ENCODE measurements at regions not wholly inside any gene's neighbourhood (a gene's known extent, or its start where the extent isn't known, plus 50 kb on each side); places are given as distances from the start of the nearest gene placed in this dataset.

DNA sequence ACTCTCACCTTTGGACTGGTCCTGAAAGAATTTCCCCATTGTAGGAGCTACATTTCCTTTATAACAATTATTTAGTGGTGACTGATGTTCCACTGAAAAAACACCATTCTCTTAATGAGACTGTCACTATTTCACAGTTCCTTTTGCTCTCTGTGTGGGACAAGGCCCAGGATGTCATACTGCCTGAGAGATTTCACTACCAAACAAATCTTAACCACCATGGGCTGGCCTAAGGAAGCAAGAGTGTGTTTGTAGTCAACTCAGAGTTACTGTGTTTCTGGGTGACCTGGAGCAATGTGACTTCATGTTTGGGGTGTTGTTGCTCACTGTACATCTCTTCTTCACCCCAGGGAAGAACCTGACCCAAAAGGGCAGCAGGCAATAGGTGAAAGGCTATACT lies 50.1 kb upstream of the ZNF608 start:
- intact Hi-C loops (cut with DNase I), result loop anchor here (5.0 kb wide), 1 partner anchor 44 kb away; no protein-coding TSS in a partner anchor
- DNase-seq (ENCODE audit: low spot score), result no peak

DNA sequence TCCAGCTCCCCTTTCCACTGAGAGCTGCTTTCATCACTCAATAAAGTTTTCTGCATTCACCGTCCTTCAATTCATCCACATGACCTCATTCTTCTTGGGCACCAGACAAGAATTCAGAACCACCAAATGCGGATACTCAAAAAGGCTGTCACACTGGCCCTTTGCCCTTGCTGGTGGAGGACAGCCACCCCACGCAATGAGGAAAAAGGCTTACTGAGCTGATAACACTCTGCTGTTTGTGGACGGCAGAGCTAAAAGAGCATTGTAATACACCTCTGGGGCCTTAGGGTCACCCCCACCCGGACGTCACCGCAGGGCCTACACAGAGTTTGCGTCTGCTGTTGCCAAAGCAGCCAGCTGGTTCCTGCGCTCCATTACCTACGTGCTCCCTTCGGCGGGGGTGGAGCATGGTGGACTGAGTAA lies 51.2 kb upstream of the ZNF608 start:
- DNase-seq (ENCODE audit: low spot score), result peak; percentile 76
- intact Hi-C loops (cut with DNase I), result loop anchor here (5.0 kb wide), 1 partner anchor 45 kb away; no protein-coding TSS in a partner anchor

DNA sequence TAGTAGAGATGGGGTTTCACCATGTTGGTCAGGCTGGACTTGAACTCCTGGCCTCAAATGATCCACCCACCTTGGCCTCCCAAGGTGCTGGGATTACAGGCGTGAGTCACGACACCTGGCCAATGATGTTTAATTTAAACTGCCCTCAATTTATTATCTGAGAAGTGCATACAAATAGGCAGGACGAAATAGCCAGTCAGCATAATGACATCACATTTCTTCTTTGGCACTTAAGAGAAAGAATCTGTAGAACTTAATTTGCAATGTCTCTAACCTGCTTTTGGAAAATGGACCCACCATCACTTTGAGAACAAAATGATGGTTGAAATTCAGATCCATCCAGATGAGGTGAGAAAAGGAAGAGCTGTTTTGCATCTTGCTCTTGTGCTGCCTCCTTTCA lies 52.5 kb upstream of the ZNF608 start:
- no peak for DNase-seq (ENCODE audit: low spot score)
- intact Hi-C loops (cut with DNase I), result loop anchor here (5.0 kb wide), 1 partner anchor 47 kb away; no protein-coding TSS in a partner anchor

DNA sequence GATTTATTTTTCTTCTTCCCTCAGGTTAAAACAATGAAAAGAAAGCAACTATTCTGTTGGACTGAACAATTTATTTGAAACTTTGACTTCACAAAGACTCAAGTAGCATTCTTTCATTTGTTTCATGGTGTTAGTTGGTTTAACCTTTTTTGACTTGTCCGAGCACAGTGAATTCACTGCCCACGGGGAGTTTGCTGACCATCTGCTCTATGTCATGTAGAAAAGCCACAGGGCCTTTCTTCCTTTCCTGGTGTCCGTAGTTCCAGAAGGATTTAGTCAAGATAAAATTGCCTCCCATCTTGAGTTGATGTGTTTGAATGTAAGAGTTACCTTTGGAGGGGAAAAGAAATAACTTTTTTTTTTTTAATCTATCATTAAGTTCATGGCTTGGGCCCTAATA lies 55.1 kb upstream of the ZNF608 start:
- intact Hi-C loops (cut with DNase I), result no loop called here
- DNase-seq (ENCODE audit: low spot score), result no peak

DNA sequence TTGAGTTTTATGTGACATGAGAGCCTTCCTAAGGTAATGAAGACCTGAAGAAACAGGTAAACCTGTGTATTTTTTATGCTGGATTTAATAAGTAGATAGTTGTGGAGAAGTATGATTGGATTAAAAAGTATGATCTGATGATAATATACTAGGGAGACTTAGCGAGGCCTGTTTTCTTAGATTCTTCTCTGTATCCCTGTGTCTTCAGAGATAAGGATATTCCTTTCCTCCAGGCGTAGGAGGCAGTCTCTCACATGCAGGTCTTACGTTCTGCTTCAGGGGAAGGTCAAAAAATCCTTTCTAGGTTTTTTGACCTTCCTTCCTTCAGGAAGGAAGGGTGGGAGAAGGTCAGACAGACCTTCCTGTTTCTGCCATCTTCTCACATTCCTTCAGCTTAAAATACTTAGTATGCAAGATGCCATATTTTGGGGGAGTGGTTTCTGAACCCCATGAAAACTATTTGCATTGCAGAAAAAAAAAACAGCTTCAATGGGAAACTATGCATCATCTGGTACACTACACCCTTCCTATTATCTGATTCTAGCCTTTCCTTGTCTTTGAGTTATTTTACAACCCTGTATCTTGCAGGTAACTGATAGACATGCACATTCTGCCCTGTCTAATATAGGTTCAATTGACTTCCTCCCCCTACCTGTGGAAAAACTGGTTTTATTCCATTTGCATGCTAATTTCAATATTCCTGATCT lies 57.3 kb upstream of the ZNF608 start:
- no peak for DNase-seq (ENCODE audit: low spot score)
- intact Hi-C loops (cut with DNase I), result no loop called here

DNA sequence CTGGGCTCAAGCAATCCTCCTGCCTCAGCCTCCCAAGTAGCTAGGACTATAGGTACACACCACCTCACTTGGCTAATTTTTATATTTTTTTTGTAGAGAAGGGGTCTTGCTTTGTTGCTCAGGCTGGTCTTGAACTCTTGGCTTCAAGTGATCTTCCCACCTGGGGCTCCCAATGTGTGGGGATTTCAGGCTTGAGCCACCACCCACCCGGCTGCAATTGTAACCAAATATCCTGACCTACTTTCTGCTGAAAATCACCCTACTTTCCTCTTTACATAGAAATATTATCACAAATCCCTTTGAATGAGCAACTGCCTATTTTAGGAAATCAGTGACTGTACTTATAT lies 59.6 kb upstream of the ZNF608 start:
- DNase-seq (ENCODE audit: low spot score), result no peak
- intact Hi-C loops (cut with DNase I), result no loop called here

DNA sequence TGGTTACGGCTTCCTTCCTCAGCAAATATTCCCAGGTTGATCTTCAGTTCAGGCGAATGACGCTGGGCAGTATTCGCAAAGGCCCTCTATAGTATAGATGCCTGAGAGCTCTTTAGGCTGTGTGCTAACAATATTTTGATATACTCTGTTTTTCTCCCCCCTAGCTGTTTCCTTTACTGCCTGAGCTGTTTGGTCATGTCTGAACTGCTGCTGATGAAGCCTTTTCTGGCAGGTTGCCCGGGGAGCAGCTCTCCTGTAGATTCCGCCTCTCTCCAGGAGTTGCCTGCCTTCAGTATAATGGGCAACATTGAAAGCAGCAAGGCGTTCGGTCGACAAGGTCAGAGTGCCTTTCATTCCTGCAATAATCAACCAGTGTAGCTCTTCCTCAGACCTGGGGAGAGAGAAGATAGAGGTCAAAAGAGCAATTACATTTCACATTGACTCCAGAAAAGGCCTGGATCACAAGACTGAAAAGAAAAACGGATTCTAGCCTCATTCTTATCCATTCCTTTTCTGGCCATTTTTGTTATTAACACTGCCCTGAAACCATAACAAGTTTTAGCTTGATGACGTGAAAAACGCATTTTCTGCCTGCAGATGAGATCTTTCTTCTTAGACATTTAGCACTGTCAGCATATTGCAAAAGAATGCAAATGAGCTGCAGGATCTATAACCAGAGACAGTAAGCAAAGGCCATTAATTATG lies 60.1 kb upstream of the ZNF608 start:
- intact Hi-C loops (cut with DNase I), result no loop called here
- DNase-seq (ENCODE audit: low spot score), result peak; percentile 85

DNA sequence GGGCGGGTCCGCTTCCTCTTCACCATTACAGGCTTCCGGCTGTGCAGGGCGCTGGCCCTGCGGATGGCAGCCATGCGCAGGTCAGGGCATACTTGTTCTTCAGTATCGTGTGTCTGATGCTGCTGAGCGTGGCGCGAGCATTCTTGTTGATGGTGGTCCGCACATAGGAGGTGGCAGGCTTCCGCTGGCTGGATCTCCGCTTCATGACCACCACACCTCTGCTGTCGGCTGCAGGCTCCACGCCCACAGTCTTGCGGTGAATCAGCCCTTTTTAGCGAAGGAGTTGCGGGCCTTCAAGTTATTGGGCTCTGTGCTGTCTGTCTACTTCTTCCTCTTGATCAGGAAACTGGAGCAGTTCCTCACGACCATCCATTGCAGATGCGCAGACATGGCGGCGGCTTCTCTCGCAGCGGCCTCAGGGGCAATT lies 62.4 kb upstream of the ZNF608 start:
- no peak for DNase-seq (ENCODE audit: low spot score)
- intact Hi-C loops (cut with DNase I), result no loop called here

DNA sequence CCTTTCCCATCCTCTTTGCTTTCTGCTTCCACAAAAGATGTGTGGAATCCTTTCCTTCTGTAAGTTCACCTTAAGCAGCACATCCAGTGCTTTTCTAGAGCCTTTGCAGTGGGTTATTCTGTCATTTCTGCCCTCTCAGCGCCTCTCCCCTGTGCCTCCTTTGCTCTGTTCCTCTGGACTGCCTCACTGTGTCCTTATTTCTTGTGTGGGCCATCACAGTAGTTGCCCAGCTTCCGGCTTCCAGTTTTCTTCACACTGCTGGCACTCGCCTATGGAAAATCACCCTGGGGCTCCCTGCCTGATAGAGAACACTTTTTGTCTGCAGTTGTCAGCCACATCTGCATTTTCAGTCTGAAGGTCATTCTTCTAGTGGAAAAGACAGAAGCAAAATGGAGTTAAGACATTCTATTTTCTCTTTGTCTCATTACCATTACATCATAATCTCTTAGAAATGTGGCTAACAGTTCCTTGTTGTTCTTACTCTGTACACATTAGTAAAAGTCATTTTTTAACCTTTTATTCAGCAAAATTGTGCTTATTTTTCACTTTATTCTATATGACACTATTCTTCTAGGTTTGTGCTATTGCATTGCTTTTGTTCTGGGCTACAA lies 64.1 kb upstream of the ZNF608 start:
- intact Hi-C loops (cut with DNase I), result loop anchor here (5.0 kb wide), 1 partner anchor 92 kb away; no protein-coding TSS in a partner anchor
- DNase-seq (ENCODE audit: low spot score), result no peak

DNA sequence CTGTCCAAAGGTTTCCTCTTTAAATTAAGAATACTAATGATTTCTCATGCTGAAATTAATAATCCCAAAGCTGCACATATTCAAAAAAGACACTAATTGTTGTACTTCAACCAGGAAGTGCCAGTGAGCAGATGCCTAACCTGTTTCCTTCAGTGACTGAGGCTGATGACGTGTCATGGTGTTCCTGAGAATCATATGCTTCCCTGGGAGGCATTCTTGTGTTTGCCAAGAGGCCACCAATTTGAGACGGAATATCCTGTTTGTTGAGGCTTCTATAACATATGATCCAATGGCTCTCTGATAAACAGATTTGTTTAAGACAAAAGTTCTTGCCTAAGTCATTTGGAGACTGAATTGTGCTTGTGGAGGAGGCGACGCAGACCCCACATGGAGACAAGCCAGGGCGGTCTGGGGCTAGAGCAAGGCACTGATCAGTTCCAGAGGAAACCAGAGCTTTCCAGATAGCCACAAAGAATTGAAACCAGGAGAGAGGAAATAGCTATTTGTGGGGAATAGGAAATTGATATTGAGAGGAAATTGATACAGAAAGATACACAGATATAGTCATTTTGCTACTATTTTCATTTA lies 66.4 kb upstream of the ZNF608 start:
- no peak for DNase-seq (ENCODE audit: low spot score)
- intact Hi-C loops (cut with DNase I), result loop anchor here (5.0 kb wide), 1 partner anchor 89 kb away; no protein-coding TSS in a partner anchor

DNA sequence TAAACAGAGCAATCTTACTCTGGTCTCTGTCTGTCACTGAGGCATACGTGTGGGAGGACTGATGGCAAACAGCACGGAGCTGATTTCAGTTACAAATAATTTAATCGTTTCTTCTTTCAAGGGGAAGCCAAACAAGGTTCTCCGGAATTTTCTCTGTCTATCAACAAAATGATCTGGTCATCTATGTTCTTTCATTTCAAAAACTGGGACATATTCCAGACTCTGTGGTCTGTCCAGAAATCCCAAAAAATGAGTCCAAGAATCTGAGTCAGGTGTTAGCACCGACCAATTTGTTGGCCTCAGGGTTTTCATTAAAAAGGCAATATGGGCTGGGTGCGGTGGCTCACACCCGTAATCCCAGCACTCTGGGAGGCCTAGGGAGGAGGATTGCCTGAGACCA lies 69.9 kb upstream of the ZNF608 start:
- no peak for DNase-seq (ENCODE audit: low spot score)
- intact Hi-C loops (cut with DNase I), result no loop called here

DNA sequence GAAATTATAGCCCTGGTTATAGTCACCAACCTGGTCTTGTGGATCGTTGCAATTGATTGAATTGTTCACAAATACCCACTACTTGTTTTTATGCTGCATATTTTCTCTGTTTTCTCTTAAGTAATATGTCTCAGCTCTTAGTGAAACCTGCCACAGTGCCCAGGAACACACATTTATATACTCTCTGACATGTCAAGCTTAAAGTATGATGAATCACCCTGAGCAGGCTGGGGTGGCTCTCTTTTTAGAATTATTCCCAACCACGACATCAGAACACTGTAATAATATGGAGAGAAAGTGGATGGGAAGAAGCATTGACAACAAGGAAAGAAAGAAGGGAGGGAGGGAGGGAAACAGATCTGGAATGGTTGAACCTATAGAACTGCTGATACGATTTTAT lies 72.8 kb upstream of the ZNF608 start:
- intact Hi-C loops (cut with DNase I), result no loop called here
- DNase-seq (ENCODE audit: low spot score), result no peak

DNA sequence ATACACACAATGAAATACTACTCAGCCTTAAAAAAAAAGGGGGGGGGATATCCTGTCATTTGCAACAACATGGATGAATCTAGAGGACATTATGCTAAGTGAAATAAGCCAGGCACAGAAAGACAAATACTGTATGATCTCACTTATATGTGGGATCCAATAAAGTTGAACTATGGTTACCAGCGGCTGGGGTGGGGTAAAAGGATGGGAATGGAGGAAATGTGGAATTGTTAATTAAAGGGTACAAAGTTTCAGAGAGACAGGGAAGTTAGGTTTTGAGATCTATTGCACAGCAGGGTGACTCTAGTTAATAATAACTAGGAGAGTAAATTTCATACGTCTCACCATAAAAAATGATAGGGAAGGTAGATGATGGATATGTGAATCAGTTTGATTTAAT lies 76.2 kb upstream of the ZNF608 start:
- no peak for DNase-seq (ENCODE audit: low spot score)
- intact Hi-C loops (cut with DNase I), result no loop called here

DNA sequence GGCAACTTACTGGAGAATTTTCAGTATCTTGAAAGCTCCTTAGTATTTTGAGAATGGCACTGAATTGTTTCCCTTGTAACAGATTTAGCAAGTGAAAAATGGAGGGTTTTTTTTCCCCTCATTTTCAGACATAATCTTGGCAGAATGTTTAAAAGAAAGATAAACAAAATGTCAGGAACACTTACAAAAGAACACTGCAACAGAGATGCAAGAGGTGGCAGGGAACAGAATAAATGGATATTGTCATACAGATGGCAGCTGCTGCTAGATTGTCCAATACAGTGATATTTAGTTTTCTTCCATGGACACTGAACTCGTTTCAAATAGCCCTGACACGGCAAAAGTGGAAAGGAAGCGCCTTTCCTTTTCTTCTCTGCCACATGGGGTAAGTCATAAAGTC lies 76.9 kb upstream of the ZNF608 start:
- intact Hi-C loops (cut with DNase I), result no loop called here
- no peak for DNase-seq (ENCODE audit: low spot score)

DNA sequence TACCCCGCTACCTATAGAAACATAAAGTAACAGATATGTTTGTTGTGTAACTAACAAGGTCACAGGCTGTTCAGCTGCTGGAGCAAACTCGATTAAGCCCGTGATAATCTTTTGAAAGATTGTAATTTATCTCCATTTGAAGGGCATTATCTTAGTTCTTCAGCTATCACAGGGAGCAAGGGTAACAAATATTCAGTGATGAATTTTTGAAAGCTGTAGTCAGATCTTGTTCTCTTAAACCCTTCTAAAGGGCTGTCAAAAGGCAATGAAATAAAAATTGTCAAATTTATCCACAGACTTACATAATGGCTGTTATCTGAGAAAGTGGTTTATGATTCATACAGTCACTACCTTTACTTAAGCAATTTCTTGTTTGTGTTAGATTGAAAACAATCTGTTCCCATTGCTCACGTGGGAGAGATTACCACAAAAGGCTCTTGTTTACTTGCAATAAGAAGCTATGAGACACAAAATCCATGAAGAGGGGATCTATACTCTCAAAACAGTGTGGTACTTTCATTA lies 78.3 kb upstream of the ZNF608 start:
- intact Hi-C loops (cut with DNase I), result no loop called here
- no peak for DNase-seq (ENCODE audit: low spot score)

DNA sequence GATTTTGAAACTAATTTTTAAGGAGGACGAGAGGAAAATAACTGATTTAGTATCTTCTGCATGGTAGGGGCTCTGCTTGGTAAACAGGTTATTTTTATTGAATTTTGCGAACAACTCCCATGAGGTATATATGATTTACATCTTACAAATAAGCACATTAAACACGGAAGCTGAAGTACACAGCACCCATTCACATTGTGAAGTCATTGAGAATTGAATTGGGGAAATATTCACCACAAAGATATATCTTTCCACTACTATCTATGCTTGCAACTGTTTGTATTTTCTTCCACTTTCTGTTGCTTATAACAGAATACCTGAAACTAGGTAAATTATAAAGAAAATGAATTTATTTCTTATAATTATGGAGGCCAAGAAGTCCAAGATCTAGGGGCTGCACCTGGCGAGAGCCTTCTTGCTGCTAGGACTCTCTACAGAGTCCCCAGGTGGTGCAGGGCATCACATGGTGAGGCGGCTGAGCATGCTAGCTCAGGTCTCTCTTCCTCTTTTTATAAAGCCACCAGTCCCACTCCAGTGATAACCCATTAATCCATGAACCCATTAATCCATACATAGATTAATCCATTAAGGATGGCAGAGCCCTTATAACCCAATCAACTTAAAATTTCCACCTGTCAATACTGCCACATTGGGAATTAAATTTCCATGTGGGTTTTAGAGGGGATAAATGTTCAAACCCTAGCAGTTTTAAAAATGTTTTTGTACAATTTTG lies 79.0 kb upstream of the ZNF608 start:
- intact Hi-C loops (cut with DNase I), result no loop called here
- no peak for DNase-seq (ENCODE audit: low spot score)

DNA sequence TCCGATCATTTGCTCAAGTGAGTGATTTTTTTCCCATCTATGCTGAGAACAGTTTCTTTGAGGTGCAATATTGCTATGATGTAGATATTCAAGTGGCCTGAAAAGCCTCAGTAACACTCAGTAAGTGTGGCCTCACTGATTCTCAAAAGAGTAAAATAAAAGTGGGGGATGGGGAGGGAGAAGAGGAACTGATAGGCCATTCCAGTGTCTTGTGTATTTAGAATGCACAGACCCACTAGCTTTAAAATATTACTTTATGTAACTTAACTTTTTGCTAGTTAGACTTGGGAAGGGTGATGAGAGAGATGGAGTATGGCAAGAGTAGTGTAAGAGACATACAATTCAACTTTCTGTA lies 79.5 kb upstream of the ZNF608 start:
- intact Hi-C loops (cut with DNase I), result no loop called here
- DNase-seq (ENCODE audit: low spot score), result no peak

DNA sequence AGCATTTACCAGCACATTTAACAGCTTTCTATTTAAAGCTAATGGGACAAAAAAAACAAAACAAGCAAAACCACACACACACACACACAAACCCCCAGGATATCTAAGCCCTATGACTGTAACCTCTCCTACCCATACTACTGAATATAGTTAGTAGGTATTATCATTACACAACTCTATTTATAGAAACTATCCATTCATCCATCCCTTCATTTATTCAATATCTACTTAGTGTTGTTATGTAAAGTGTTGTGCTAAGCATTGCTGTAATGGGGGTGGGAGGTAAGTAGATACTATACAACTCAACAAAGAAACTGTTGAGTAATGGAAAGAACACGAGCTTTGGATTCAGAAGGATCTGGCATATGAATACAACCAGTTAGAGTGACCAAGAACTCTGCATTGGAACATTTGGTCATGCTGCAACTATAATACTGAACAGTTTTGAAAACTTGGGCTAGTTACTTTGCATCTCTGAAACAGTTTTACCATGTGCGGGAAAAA lies 82.3 kb upstream of the ZNF608 start:
- DNase-seq (ENCODE audit: low spot score), result no peak
- intact Hi-C loops (cut with DNase I), result no loop called here

DNA sequence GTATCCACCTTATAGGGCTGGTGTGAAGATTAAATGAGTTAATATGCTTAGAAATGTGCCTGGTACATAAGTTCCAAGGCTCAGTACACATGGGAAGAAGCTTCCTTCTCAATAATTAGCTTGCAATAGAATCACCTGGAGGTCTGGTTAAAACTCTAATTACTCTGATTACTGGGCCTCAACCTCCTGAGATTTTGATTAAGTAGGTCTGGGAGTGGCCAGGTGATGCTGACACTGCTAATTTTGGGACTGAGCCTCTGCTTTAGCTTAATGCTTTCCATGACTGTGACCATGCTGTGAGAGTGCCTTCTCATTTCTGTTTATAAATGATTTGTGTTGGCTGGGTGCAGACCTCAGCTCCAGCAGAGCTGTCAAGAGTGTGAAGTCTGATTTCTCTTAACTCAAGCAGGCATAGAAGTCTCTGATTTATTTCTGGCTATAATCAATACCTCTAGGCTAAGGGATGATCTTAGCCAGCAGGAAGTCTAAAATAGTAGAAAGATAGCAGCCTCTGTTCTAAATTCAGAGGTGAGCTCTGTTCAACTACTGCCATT lies 85.3 kb upstream of the ZNF608 start:
- DNase-seq (ENCODE audit: low spot score), result no peak
- intact Hi-C loops (cut with DNase I), result no loop called here
